ENCODE measurements at regions not wholly inside any gene's neighbourhood (a gene's known extent, or its start where the extent isn't known, plus 50 kb on each side); places are given as distances from the start of the nearest gene placed in this dataset.

DNA sequence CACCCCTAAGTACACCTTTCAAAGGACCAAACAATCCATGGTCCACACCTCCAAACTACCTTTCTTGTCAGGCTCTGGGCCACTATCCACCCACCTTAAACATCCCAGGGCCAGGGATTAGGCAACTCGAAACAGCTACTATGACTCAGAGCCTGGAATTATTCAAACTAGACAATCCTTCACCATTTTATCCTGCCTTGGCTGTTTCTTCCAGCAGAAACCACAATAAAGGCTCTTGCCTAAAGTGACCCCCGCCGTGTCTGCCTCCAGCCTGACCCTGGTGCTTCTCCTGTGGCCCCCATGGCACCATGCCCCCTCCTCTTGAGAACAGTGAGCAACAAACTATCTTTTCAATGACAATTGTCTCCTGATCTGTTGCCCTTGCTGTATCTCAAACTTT, 195.5 kb downstream of the EPM2A start:
- H4K20me1 ChIP-seq (replicated peaks in 1 of 2; ENCODE audit: control insufficient read depth in 1 of 2, insufficient read depth in 2 of 2, low read length in 2 of 2), result no peaks in the 10 kb centered on the region
- H3K14ac ChIP-seq (ENCODE audit: insufficient read length), result no peak overlapping the region
- WGBS, 2 experiments (ENCODE audit: extremely low coverage in 1 of 2, insufficient coverage in 1 of 2, insufficient read length in 1 of 2, insufficient replicate concordance in 2 of 2, low coverage in 1 of 2, low lambda C conversion rate in 2 of 2, missing lambda C conversion rate in 1 of 2), result 86% methylated on average over 3 of the region's 3 CpGs; no CpG with 5 or more reads in 1 of the 2 experiments
- H3K23ac ChIP-seq (ENCODE audit: insufficient read length), result no peak overlapping the region
- H2BK5ac ChIP-seq (ENCODE audit: low read depth, low read length), result no peak overlapping the region
- H4K5ac ChIP-seq (ENCODE audit: insufficient read length, low read depth, low read length), result no peak overlapping the region
- H3K9me3 ChIP-seq (ENCODE audit: insufficient read depth in 2 of 2, low read depth in 1 of 2, low read length in 1 of 2), result 0 out of 4 replicates have a peak, but pooled peaks cover 0 to 3% of the 10 kb centered on the region in 2 experiments
- no peak for DNase-seq (ENCODE audit: low read depth in 1 of 2, low spot score in 2 of 2)
- no peak overlapping the region for H2BK15ac ChIP-seq (ENCODE audit: low read length)
- H2BK12ac ChIP-seq (ENCODE audit: low read depth, low read length), result no peak overlapping the region
- H3K56ac ChIP-seq (replicated peaks; ENCODE audit: insufficient read length, low read depth, low read length), result no peak overlapping the region
- no peak overlapping the region for H3K9ac ChIP-seq (replicated peaks in 1 of 4; ENCODE audit: extremely low read depth in 1 of 4, low read depth in 3 of 4, low read length in 3 of 4)
- no peaks in the 10 kb centered on the region for H3K23me2 ChIP-seq (ENCODE audit: low read depth, low read length)
- no peak overlapping the region for H2AFZ ChIP-seq (ENCODE audit: low read length)
- no peaks in the 10 kb centered on the region for H3K4me1 ChIP-seq (replicated peaks in 1 of 4; ENCODE audit: control insufficient read depth in 3 of 4, insufficient read depth in 4 of 4, low read length in 3 of 4)
- H2BK20ac ChIP-seq (ENCODE audit: low read length), result no peak overlapping the region
- peaks cover 11 to 20% (median 17%) of the 10 kb centered on the region in 4 experiments for H3K27me3 ChIP-seq (replicated peaks in 1 of 4; ENCODE audit: control insufficient read depth in 3 of 4, extremely low read depth in 1 of 4, insufficient read depth in 3 of 4, low read length in 3 of 4)
- H3K36me3 ChIP-seq (ENCODE audit: control insufficient read depth in 2 of 4, insufficient read depth in 4 of 4, low read length in 3 of 4), result no peaks in the 10 kb centered on the region; a peak in 1 of 8 replicates
- ChIA-PET POLR2A (ENCODE audit: partially characterized antibody) (no interaction called here), CTCF (ENCODE audit: partially characterized antibody) (no interaction called here)
- H2BK120ac ChIP-seq (replicated peaks; ENCODE audit: low read depth, low read length), result no peak overlapping the region
- no peaks in the 10 kb centered on the region for H3K79me1 ChIP-seq (ENCODE audit: low read depth, low read length)
- no peak overlapping the region for H3K27ac ChIP-seq (ENCODE audit: low read depth, low read length)
- H4K8ac ChIP-seq (ENCODE audit: extremely low read depth, insufficient read depth, low read length), result no peak overlapping the region
- H2AK5ac ChIP-seq (ENCODE audit: low read depth, low read length), result no peak overlapping the region
- no peak overlapping the region for H4K91ac ChIP-seq (replicated peaks; ENCODE audit: insufficient read length, low read length)
- FAIRE-seq, result no peak
- no peak overlapping the region for H3K4me3 ChIP-seq (ENCODE audit: extremely low read depth in 1 of 4, insufficient read depth in 2 of 4, low read depth in 3 of 4, low read length in 4 of 4)
- no peak overlapping the region for H3K18ac ChIP-seq (ENCODE audit: extremely low read depth, low read length)
- H3K79me2 ChIP-seq (ENCODE audit: control insufficient read depth in 1 of 2, insufficient read depth in 2 of 2, low read length in 2 of 2), result no peaks in the 10 kb centered on the region
- no peak overlapping the region for H3K4me2 ChIP-seq (ENCODE audit: insufficient read depth in 1 of 2, low read depth in 2 of 2, low read length in 2 of 2)
- no peak overlapping the region for H3K4ac ChIP-seq (replicated peaks; ENCODE audit: insufficient read length, low read depth, low read length)
- TF ChIP-seq GTF2F1 (IDR thresholded peaks at IDR 0.05; ENCODE audit: borderline replicate concordance, low read depth, low read length) (no peak), ZNF274 (IDR thresholded peaks at IDR 0.05; ENCODE audit: borderline replicate concordance, extremely low read depth, low read length) (no peak), SIN3A (conservative IDR thresholded peaks at IDR 0.05 in 1 of 2, IDR thresholded peaks at IDR 0.05 in 1 of 2; ENCODE audit: low read depth in 1 of 2, low read length in 2 of 2) (no peak), RAD21 (IDR thresholded peaks at IDR 0.05 in 1 of 2, conservative IDR thresholded peaks at IDR 0.05 in 1 of 2; ENCODE audit: low read depth in 2 of 2, low read length in 2 of 2) (no peak), SIX5 (IDR thresholded peaks at IDR 0.05; ENCODE audit: low read depth, low read length) (no peak), EP300 (IDR thresholded peaks at IDR 0.05; ENCODE audit: borderline replicate concordance in 1 of 2, low read depth in 2 of 2, low read length in 2 of 2) (no peak), EGR1 (IDR thresholded peaks at IDR 0.05; ENCODE audit: borderline replicate concordance, low read depth, low read length) (no peak), POU5F1 (IDR thresholded peaks at IDR 0.05; ENCODE audit: low read depth, low read length) (no peak), SRF (IDR thresholded peaks at IDR 0.05; ENCODE audit: low read depth, low read length) (no peak), KDM1A (IDR thresholded peaks at IDR 0.05; ENCODE audit: borderline replicate concordance, low read length) (no peak), ASH2L (IDR thresholded peaks at IDR 0.05; ENCODE audit: low read length) (no peak), RBBP5 (IDR thresholded peaks at IDR 0.05; ENCODE audit: borderline replicate concordance, low read depth, low read length) (no peak), TBP (IDR thresholded peaks at IDR 0.05; ENCODE audit: low read depth, low read length) (no peak)
- TF ChIP-seq, protein P1, sequence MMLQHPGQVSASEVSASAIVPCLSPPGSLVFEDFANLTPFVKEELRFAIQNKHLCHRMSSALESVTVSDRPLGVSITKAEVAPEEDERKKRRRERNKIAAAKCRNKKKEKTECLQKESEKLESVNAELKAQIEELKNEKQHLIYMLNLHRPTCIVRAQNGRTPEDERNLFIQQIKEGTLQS (IDR thresholded peaks at IDR 0.05; ENCODE audit: insufficient read depth, low read depth, low read length), result no peak

Data from H1 (cell line).